ENCODE measurements at regions not wholly inside any gene's neighbourhood (a gene's known extent, or its start where the extent isn't known, plus 50 kb on each side); places are given as distances from the start of the nearest gene placed in this dataset.

- no peak overlapping the region for H3K27ac ChIP-seq
- no peaks in the 10 kb centered on the region for H3K36me3 ChIP-seq
- no peaks in the 10 kb centered on the region for H3K4me1 ChIP-seq (replicated peaks)
- intact Hi-C loops (cut with DNase I) = no loop called here
- WGBS = 93% methylated on average over 2 of the region's 2 CpGs
- no peaks in the 10 kb centered on the region for H3K27me3 ChIP-seq (replicated peaks; ENCODE audit: insufficient read depth)
- TF ChIP-seq POLR2AphosphoS5 (IDR thresholded peaks at IDR 0.05) (no peak), POLR2A (IDR thresholded peaks at IDR 0.05) (no peak), CTCF (IDR thresholded peaks at IDR 0.05) (no peak)
- no peaks in the 10 kb centered on the region for H3K9me3 ChIP-seq
- DNase-seq (ENCODE audit: low spot score) = no peak
- no peak overlapping the region for H3K4me3 ChIP-seq
Measured at GRCh38 chrX:129239371-129239770, 283.9 kb downstream of the SMARCA1 start.

GRCh38 chrX:129238011-129238410, 285.3 kb downstream of the SMARCA1 start:
- intact Hi-C loops (cut with DNase I) = no loop called here
- no peaks in the 10 kb centered on the region for H3K9me3 ChIP-seq
- WGBS = 66% methylated on average over 3 of the region's 3 CpGs
- H3K36me3 ChIP-seq = no peaks in the 10 kb centered on the region
- no peak overlapping the region for H3K4me3 ChIP-seq
- no peak for DNase-seq (ENCODE audit: low spot score)
- H3K27ac ChIP-seq = no peak overlapping the region
- TF ChIP-seq POLR2A (IDR thresholded peaks at IDR 0.05) = no peak
- no peak for TF ChIP-seq CTCF (IDR thresholded peaks at IDR 0.05)
- TF ChIP-seq POLR2AphosphoS5 (IDR thresholded peaks at IDR 0.05) = no peak
- no peaks in the 10 kb centered on the region for H3K4me1 ChIP-seq (replicated peaks)
- H3K27me3 ChIP-seq (replicated peaks; ENCODE audit: insufficient read depth) = no peaks in the 10 kb centered on the region

GRCh38 chrX:129235903-129236302, 287.4 kb downstream of the SMARCA1 start:
- intact Hi-C loops (cut with DNase I) = no loop called here
- no peak overlapping the region for H3K4me3 ChIP-seq
- 0% methylated on average over 1 of the region's 1 CpG for WGBS
- H3K27me3 ChIP-seq (replicated peaks; ENCODE audit: insufficient read depth) = no peaks in the 10 kb centered on the region
- H3K4me1 ChIP-seq (replicated peaks) = no peaks in the 10 kb centered on the region
- no peak overlapping the region for H3K27ac ChIP-seq
- no peak for TF ChIP-seq POLR2A (IDR thresholded peaks at IDR 0.05)
- TF ChIP-seq CTCF (IDR thresholded peaks at IDR 0.05) = no peak
- TF ChIP-seq POLR2AphosphoS5 (IDR thresholded peaks at IDR 0.05) = no peak
- no peaks in the 10 kb centered on the region for H3K36me3 ChIP-seq
- H3K9me3 ChIP-seq = no peaks in the 10 kb centered on the region
- no peak for DNase-seq (ENCODE audit: low spot score)

GRCh38 chrX:129233786-129234185, 289.5 kb downstream of the SMARCA1 start:
- H3K27me3 ChIP-seq (replicated peaks; ENCODE audit: insufficient read depth) = no peaks in the 10 kb centered on the region
- no peak overlapping the region for H3K4me3 ChIP-seq
- DNase-seq (ENCODE audit: low spot score) = no peak
- no peak overlapping the region for H3K27ac ChIP-seq
- H3K4me1 ChIP-seq (replicated peaks) = no peaks in the 10 kb centered on the region
- no peaks in the 10 kb centered on the region for H3K36me3 ChIP-seq
- intact Hi-C loops (cut with DNase I) = no loop called here
- no peaks in the 10 kb centered on the region for H3K9me3 ChIP-seq
- TF ChIP-seq CTCF (IDR thresholded peaks at IDR 0.05) (no peak), POLR2A (IDR thresholded peaks at IDR 0.05) (no peak), POLR2AphosphoS5 (IDR thresholded peaks at IDR 0.05) (no peak)
- WGBS = 90% methylated on average over 1 of the region's 1 CpG

GRCh38 chrX:129230850-129231512, 292.3 kb downstream of the SMARCA1 start:
- no peak overlapping the region for H3K4me3 ChIP-seq
- WGBS = 55% methylated on average over 5 of the region's 5 CpGs
- no peaks in the 10 kb centered on the region for H3K9me3 ChIP-seq
- H3K36me3 ChIP-seq = no peaks in the 10 kb centered on the region
- intact Hi-C loops (cut with DNase I) = no loop called here
- no peak for DNase-seq (ENCODE audit: low spot score)
- TF ChIP-seq POLR2AphosphoS5 (IDR thresholded peaks at IDR 0.05) (no peak), CTCF (IDR thresholded peaks at IDR 0.05) (no peak), POLR2A (IDR thresholded peaks at IDR 0.05) (no peak)
- no peaks in the 10 kb centered on the region for H3K27me3 ChIP-seq (replicated peaks; ENCODE audit: insufficient read depth)
- H3K27ac ChIP-seq = no peak overlapping the region
- H3K4me1 ChIP-seq (replicated peaks) = no peaks in the 10 kb centered on the region

All from prostate gland (tissue), 2 donors.